ENCODE measurements at regions not wholly inside any gene's neighbourhood (a gene's known extent, or its start where the extent isn't known, plus 50 kb on each side); places are given as distances from the start of the nearest gene placed in this dataset.

- DNase-seq (no peak), ATAC-seq (ENCODE audit: poor library complexity) (no peak)
- intact Hi-C loops (cut with DNase I) = no loop called here
Observed at GRCh38 chr15:66832664-66833063, 130.6 kb downstream of the SMAD6 start.

- peak; percentile 14 for DNase-seq
- intact Hi-C loops (cut with DNase I) = no loop called here
- ATAC-seq (ENCODE audit: poor library complexity) = no peak
Observed at GRCh38 chr15:66833371-66833770, 131.3 kb downstream of the SMAD6 start.

- ATAC-seq (ENCODE audit: poor library complexity) (no peak), DNase-seq (no peak)
Observed at GRCh38 chr15:66833803-66834202, 131.8 kb downstream of the SMAD6 start.

GRCh38 chr15:66834881-66835878, 133.1 kb downstream of the SMAD6 start:
- intact Hi-C loops (cut with DNase I) = loop anchor here (5.0 kb wide), 1 partner anchor 48 kb away; no protein-coding TSS in a partner anchor

More at GRCh38 chr15:66833803-66834202, 131.8 kb downstream of the SMAD6 start:
- intact Hi-C loops (cut with DNase I) = no loop called here

GRCh38 chr15:66836231-66837030, 134.4 kb downstream of the SMAD6 start:
- intact Hi-C loops (cut with DNase I) = loop anchor here (5.0 kb wide), 1 partner anchor 49 kb away; no protein-coding TSS in a partner anchor
- DNase-seq (no peak), ATAC-seq (ENCODE audit: poor library complexity) (no peak)

More at GRCh38 chr15:66834881-66835878, 133.1 kb downstream of the SMAD6 start:
- DNase-seq = peak; percentile 68
- ATAC-seq (ENCODE audit: poor library complexity) = peak; percentile 77

- no peak for DNase-seq
- ATAC-seq (ENCODE audit: poor library complexity) = no peak
- intact Hi-C loops (cut with DNase I) = loop anchor here (5.0 kb wide), 1 partner anchor 51 kb away; no protein-coding TSS in a partner anchor
Observed at GRCh38 chr15:66838202-66838601, 136.2 kb downstream of the SMAD6 start.

- ATAC-seq (ENCODE audit: poor library complexity) (no peak), DNase-seq (no peak)
- intact Hi-C loops (cut with DNase I) = loop anchor here (5.0 kb wide), 1 partner anchor 51 kb away; no protein-coding TSS in a partner anchor
Observed at GRCh38 chr15:66838671-66839239, 136.7 kb downstream of the SMAD6 start.

- intact Hi-C loops (cut with DNase I) = loop anchor here (5.0 kb wide), 1 partner anchor 52 kb away; no protein-coding TSS in a partner anchor
- DNase-seq = no peak
- ATAC-seq (ENCODE audit: poor library complexity) = no peak
Observed at GRCh38 chr15:66839506-66840112, 137.6 kb downstream of the SMAD6 start.

- DNase-seq (peak; percentile 9), ATAC-seq (ENCODE audit: poor library complexity) (no peak)
- intact Hi-C loops (cut with DNase I) = no loop called here
Observed at GRCh38 chr15:66840615-66841390, 138.8 kb downstream of the SMAD6 start.

- DNase-seq = peak; percentile 90
- intact Hi-C loops (cut with DNase I) = no loop called here
- ATAC-seq (ENCODE audit: poor library complexity) = peak; percentile 89
Observed at GRCh38 chr15:66841953-66842681, 140.1 kb downstream of the SMAD6 start.

- intact Hi-C loops (cut with DNase I) = no loop called here
- ATAC-seq (ENCODE audit: poor library complexity) (peak; percentile 69), DNase-seq (peak; percentile 90)
Observed at GRCh38 chr15:66842710-66843441, 140.8 kb downstream of the SMAD6 start.

GRCh38 chr15:66843581-66843980, 141.5 kb downstream of the SMAD6 start:
- ATAC-seq (ENCODE audit: poor library complexity) (no peak), DNase-seq (no peak)
- intact Hi-C loops (cut with DNase I) = no loop called here

- ATAC-seq (ENCODE audit: poor library complexity) (no peak), DNase-seq (no peak)
- intact Hi-C loops (cut with DNase I) = no loop called here
Observed at GRCh38 chr15:66844041-66844746, 142.2 kb downstream of the SMAD6 start.

- no peak for DNase-seq
- no peak for ATAC-seq (ENCODE audit: poor library complexity)
- intact Hi-C loops (cut with DNase I) = no loop called here
Observed at GRCh38 chr15:66844747-66845145, 142.7 kb downstream of the SMAD6 start.

- ATAC-seq (ENCODE audit: poor library complexity) (no peak), DNase-seq (no peak)
- intact Hi-C loops (cut with DNase I) = no loop called here
Observed at GRCh38 chr15:66845266-66845785, 143.3 kb downstream of the SMAD6 start.

GRCh38 chr15:66846031-66846430, 144.0 kb downstream of the SMAD6 start:
- DNase-seq (no peak), ATAC-seq (ENCODE audit: poor library complexity) (no peak)
- intact Hi-C loops (cut with DNase I) = no loop called here
